NCI-H146 treated with DMSO at 0.1 percent for 48 hours (cell line): ENCODE measurements at regions not wholly inside any gene's neighbourhood (a gene's known extent, or its start where the extent isn't known, plus 50 kb on each side); places are given as distances from the start of the nearest gene placed in this dataset.
A peak's percentile ranks its signal among the peaks of the same experiment; 100 is the strongest.

Source experiments
- DNase-seq: peaks from one replicate; lab custom pipeline; 2025; ENCODE audit not compliant: unreplicated experiment; lab: John Stamatoyannopoulos, UW

DNA sequence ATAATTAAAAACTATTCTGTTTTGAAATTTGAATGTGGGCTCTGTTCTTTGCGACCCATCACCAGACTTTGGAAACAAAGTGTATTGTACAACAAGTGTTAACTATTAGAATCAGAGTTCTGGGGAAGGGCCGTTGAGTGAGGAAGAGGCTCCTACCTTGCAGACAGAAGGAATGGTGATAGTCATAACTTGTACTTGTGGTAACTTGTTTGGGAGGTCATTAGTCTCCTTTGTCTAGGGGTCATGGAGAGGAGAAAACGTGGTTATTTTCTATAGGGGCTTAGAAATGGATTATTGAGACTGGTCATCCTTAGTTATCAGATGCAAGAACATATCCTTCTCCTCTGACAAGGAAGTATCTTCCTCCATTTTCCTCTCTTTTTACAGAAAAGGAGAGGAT is 174.8 kb downstream of the BMP2 start:
- DNase-seq: no peak

DNA sequence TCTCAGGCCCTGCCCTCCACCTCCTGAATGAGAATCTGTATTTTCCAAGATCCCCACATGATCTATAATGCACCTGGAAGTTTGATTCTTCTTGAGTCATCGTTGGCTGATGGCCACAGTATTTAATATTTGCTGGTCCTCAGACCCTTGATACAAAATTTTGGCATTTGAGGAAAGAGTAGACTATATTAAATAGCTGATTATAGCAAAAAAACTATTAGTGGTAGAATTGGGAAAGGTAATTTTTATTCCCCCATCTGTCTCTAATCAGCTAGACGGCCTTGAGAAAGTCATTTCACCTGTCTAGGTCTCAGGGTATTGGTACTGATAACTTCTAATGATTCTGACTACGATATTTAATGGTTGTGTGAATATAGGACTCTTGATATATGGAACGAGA is 176.8 kb downstream of the BMP2 start:
- no peak for DNase-seq

DNA sequence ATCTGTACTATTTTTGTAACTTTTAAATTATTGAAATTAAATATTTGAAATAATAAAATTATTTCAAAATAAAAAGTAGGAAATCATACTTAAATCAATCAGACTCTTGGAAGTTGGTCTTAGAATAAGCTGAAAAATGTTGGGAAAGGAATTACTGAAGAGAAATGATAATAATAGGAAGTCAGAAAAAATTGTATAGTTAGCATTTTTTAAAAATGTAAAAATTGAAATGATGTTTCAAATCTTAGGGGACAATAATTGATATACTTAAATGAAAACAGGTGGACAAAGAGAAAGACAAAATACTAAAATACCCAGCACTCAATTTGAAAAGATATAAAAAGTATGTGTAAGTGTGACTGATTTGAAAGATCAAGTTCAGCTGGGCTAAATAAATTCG is 186.1 kb downstream of the BMP2 start:
- DNase-seq: no peak

DNA sequence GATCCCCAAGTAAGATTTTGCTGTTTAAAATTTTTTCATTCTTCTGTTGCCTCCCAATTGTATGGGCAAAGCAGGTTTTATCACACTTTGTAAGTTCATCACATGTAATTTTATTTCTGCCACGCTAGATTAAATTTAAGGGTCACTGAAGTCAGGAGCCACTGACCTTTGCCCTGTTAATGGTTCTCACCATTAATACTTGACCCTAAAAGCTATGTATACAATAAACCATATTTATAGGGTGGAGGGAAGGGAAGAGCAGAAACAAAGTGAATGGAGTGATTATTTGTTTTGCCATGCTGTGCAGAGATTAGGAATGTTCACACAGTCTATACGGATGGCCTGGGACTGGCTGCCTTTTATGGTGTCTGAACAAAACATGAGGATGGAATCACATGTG is 186.7 kb downstream of the BMP2 start:
- DNase-seq: peak; percentile 90

DNA sequence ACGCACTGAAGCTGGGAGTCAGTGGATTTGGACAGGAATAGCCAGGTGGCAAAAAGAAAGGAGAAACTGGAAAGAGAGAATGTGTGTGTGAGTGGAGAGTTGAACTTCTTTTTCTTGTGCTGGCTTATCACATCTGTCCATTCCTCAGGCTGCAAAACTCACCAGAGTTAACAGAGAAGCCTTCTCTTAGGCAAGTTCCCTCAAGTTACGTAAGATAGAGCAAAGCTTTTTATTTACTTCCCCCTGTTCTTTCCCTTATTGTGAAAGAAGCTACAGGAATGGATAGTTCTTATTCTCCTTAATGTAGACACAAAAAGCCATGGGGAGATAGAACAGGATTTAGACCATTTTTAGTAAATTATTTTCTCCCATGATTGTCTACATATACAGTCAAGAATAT is 188.6 kb downstream of the BMP2 start:
- DNase-seq: no peak

DNA sequence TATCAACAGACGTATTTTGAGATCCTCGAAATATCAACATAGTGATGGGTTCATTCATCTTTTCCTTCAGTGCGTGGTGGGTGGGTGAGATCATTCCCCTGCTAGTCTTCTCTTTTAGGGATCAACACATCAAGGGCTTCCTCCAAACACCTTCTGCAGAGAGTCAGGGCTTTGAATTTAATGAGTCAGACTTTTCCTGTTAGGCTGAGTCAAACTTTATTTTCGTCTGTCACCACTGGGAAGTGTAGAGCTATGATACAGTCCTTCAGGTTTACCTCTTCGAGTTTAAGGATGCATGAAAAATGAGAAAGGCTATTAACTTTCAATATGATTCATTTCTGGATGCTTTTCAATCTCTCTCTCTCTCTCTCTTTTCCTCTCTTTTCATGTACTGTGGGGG is 189.1 kb downstream of the BMP2 start:
- no peak for DNase-seq

DNA sequence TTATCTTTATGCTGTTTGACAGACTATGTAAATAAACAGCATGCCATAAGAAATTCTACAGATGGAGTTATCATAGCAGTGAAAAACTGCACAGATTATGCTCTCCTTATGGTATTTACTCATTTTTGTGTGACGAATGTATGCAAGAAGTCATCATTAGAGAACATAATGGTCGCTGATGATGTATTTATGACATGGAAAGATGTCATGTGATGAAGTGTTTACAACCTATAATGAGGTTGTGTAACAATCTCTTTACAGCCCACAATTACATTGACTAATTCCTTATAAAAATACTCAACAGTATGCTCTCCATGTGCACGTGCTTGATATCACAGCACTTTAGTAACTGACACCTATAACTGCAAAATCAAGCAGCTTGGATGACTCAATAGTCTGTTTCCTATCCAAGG is 192.4 kb downstream of the BMP2 start:
- no peak for DNase-seq

DNA sequence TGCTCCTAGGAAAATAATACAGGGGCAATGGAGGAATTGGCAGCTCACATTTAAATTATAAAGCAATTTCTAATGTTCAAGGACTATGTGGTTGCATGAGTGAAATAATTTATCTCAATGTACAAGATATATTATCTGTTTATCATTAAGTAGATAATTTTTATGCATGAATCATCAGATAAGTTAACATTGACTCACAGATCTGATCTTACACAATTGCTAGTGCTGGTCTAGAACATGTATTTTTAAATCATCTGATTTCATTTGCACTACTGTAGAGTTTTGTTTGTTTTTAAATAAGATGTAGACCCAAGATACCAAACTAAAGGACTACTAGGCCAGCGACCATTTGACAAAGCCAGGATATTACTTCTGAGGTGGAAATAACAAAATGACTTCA is 199.2 kb downstream of the BMP2 start:
- no peak for DNase-seq

DNA sequence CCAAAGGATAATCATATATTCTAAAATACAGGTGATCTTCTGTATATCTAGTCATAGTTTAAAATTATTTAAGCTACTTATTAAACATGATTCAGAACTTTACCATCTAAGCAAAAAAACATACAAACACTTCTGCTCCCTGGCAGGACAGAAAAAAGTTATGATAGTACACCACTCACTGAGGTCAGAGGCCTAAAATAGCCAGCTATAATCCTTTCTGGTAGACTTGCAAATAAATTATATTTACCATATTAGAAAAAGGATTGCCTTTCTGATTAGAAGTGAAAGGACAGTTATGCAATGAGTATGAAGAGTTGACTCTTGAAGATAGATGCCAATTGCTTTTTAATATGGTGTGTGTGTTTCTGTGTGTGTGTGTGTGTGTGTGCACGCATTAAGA is 207.4 kb downstream of the BMP2 start:
- no peak for DNase-seq

DNA sequence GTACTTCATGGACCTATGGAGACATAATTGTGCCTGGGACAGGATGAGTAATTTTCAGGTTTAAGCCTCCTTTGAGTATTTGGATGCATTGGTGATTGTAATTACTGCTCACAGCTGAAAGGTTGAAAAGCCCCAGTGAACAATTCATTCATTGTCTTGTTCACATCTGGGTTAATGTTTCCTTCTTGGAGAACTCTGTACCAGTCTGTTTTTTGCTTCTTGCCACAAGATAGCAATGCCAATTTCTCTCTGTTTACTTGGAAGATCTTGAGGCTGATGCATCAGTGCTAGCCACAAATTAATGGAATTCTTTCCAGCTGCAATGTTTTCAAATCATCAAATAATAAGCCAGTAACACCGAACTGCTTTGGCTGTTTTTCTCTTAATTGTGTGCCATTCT is 207.8 kb downstream of the BMP2 start:
- DNase-seq: no peak

DNA sequence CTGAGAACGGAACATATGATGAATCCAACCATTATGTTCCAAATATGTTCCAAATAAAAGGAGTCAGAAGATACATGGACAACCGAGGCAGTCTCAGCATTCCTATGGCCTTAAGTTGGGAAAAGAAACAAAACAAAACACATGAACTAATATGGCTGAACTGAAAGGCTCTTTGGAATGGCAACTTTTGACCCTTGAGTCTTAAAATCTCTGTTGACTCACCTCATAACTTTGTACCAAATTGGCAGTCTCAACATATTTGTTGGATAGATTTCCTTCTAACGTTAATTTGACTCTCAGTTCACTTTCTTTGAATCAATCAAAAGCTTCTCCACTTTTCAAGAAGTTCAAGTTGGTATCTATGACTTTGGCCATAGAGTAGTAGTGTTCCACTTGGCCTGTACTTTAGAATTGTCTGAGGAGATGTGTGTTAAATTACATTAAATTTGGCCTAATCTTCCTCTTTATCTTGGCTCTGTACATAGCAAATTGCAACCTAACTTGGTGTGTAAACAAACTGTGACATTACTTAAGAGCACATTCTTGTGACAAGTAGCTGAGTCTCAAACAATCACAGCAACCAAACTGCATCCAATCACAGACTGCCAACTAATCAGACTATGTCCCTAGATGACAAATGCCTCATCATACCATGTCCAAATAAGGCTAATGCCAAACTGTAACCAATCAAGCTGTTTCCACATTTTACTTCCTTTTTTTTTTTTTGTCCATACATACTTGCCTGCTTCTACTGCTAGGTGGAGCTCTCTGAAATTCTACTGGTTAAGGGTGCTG is 208.8 kb downstream of the BMP2 start:
- no peak for DNase-seq

DNA sequence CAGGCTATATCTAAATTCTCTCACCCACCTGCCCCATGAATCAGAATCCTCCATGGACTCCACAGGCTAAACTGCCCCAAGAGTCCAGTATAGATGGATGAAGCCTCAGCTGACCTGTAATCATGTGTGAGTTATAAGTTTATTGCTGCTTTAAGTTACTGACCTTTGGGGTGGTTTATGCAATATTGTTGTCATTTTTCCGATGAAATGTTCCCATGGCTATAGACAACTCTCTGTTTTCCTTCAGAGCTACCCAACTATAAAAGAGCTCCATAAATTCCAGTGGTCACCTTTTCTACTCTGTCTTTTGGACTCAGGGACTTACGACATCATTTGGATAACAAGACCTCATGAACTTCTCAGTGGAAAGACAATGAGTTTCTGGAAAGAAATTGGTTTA is 212.1 kb downstream of the BMP2 start:
- DNase-seq: no peak

DNA sequence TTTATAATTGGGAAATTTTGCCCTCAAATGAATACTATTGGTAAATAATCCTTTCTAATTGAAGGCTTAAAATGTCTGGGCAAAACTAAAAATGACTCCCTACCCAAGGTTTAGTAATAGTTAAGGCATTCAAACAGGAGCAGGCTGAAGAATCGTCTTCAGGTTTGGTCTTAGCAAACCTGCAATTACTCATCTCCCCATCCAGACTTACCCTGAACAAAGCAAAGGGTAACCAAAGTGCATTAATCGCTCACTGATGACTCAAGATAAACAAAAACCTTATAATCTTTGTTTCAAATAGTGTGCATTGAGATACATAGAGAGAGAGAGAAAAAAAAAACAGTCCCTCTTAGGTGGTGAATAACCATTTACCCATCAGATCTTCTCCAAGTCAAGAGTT is 225.5 kb downstream of the BMP2 start:
- no peak for DNase-seq

DNA sequence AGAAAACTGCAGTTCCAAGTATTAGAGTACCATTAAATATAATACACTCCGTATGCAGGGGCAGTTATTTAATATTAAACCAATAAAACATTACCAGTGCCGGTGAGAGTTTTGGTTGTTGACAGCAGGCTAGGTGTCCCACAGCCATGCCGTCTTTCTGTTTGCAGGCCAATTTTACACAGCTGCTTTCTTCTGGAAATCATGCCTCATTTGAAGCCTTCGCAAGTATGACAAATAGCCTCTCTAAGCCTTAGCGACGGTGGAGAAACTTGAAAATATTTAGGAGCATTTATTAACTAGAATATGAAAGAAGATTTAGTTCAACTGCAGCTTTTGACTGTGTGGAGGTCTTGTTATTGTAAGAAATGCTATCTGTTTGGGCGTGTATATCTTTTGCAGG is 226.0 kb downstream of the BMP2 start:
- no peak for DNase-seq

DNA sequence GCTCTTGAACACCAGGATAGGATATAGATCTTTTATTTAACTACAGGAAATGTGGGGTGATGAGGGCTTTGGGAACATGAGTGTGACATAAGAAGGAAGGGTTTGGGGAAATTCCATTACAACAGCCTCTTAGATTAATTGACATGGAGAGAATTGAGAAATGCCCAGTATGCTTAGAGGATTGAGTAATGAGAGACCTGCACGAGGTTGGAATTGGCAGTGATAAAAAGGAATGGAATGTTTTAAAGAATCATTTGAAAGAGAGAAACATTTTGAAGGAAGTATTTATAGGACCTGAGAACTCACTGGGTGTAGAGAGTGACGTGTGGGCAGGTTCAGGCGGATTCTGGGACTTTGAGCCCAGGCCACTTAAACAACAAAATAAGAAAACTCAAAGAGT is 227.0 kb downstream of the BMP2 start:
- DNase-seq: no peak

DNA sequence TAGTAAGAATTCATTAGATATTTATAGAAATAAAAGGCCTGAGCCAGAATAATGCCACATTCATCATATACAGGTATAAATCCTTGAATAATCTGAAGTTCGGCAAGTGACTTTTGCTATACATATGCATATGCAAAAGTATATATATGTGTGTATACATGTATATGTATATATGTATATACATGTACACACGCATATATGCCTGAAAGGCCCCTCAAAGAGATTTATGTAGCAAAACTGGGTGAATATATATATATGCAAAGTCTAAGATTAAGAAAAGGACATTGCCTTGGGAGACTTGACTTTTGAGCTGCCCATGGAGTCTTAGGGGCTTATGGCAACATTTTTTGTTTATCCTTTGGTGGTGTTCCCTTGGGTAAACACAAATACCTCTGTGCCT is 231.4 kb downstream of the BMP2 start:
- DNase-seq: no peak

DNA sequence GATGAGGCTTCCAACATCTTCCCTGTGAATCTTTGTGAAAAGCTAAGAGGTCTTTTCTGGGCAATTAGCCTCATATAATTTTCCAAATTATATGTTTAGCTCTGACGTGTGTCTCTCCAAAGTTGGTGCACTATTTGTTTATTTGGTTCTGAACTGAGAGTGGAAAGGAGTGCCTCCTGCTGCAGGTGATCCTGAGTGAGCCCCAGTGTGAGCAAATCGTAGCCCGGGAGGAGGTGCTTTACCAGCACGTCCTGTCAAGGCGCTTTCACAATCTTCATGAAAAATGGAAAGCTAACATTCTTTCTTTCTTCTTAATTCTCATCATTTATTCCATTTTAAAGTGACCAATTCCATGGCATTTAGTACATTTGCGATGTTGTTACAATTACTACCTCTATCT is 231.9 kb downstream of the BMP2 start:
- DNase-seq: no peak

DNA sequence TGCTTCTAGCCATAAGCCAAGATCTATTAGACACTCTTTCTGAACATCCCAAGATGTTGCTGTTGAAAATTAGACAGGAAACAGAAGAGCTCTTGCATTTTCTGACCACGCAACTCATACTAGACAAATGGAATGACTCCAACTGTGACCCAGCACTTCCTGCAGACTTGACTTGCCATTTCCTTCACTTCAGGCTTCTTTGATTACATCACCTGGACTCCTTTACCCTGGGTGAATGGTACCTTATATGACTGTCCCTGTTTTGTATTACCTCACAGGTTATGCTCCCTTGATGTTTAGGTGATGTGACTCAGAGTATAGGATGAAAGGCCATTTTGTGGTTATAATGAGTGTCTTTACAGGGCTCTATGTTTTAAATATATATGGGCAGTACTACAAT is 236.1 kb downstream of the BMP2 start:
- no peak for DNase-seq

DNA sequence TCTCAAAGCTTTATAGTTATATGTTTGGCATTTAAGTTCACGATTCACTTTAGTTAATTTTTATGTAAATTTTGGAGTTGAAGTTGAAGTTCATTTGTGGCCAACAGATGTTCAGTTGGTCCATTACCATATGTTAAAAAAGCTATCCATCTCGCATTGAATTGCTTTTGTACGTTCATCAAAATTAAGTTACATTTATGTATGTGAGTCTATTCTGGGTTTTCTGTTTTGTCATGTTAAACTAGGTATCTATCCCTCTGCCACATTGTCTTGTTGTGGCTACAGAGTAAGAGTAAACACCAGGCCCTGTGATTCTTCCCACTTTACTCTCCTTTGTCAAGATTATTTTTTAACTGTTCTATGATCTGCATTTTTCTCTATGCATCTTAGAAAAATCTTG is 237.3 kb downstream of the BMP2 start:
- no peak for DNase-seq

DNA sequence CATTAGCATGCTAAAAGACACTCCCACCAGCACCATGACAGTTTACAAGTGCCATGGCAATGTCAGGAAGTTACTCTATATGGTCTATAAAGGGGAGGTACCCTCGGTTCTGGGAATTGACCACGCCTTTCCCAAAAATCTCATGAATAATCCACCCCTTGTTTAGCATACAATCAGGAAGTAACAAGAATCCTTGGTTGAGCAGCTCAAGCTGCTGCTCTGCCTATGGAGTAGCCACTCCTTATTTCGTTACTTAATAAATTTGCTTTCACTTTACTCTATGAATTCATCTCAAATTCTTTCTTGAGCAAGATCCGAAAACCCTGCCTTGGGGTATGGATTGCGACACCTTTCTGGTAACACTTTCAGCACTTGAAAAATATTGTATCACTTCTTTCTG is 243.0 kb downstream of the BMP2 start:
- DNase-seq: no peak

DNA sequence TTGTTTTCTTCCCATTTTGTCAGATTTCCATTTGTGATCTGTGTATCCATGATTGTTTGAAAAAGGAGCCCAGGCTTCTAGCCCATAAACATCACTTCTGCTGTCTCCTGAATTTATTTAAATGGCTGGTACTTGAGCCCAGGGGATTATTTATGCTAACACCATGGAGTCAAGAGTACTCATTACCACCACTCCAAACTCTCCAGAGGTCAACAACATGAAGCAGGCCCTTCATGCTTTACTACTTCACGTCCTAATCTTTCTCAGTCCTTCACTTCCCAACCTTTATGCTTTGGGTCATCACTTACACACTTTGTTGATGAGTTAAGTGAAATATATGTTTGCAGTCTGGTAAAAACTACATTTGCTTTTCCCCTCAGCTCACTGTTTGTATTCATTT is 247.8 kb downstream of the BMP2 start:
- no peak for DNase-seq

DNA sequence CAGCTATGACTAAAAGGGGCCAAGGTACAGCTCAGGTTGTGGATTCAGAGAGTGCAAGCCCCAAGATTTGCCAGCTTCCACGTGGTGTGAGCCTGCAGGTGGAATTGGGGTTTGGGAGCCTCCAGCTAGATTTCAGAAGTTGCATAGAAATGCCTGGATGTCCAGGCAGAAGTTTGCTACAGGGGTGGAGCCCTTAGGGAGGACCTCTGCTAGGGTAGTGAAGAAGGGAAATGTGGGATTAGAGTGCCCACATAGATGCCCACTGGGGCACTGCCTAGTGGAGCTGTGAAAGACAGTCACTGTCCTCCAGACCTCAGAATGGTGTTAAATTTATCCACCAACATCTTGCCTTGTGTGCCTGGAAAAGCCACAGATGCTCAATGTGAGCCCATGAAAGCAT is 255.1 kb downstream of the BMP2 start:
- DNase-seq: no peak

DNA sequence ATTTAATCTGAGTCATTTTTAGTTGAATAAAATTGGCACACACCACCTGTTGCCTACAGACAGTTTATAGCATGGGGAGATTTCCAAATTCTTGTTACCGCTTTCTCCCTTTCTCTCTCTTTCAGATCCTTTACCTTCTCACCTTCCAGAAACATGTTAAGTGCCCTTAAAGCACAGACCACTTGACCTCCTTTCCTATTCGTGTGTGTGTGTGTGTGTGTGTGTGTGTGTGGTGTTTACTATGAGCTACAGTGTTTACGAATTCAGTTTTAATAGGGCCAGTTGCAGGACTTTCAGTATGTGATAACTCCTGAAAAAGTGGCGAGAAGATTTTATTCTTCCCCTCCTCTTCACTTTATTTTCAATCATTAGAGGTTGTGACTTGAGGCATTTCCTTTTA is 258.1 kb downstream of the BMP2 start:
- DNase-seq: no peak

DNA sequence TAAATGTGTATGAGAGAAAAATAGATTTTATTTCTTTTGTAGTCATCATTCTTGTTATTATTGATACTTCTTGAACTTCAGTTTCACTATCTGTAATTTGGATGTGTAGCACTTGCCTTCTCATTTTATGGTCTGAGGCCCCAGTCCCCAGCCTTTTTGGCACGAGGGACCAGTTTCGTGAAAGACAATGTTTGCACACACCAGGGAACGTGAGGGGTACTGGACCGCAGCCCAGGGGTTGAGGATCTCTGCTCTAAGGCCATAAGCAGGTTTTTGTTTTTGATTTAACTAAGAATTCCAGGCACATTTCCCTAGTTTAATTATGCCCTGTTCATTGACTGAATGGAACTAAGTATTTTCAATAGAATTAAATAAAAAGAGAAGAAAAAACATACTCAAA is 261.5 kb downstream of the BMP2 start:
- DNase-seq: no peak
